ENCODE measurements at regions not wholly inside any gene's neighbourhood (a gene's known extent, or its start where the extent isn't known, plus 50 kb on each side); places are given as distances from the start of the nearest gene placed in this dataset.

DNA sequence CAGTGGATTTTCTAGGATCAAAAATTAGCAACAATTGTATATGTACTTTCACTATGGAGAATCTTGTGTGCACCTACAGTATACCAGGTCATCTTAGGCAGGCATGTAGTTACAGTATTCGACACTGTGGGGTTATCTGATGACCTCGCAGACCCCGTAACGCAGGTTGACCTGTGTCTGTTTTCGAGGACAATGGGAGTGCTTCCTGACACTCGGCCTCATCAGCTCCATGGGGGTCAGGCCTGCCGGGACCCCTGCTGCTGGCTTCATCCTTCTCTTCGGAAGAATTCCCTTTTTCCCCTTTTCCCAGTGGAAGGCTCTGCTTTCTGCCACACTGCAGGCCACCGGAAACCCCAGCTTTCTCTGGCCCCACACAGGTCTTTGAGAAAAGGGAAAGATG, 102.8 kb upstream of the TMEM18 start:
- TF ChIP-seq, protein P1, sequence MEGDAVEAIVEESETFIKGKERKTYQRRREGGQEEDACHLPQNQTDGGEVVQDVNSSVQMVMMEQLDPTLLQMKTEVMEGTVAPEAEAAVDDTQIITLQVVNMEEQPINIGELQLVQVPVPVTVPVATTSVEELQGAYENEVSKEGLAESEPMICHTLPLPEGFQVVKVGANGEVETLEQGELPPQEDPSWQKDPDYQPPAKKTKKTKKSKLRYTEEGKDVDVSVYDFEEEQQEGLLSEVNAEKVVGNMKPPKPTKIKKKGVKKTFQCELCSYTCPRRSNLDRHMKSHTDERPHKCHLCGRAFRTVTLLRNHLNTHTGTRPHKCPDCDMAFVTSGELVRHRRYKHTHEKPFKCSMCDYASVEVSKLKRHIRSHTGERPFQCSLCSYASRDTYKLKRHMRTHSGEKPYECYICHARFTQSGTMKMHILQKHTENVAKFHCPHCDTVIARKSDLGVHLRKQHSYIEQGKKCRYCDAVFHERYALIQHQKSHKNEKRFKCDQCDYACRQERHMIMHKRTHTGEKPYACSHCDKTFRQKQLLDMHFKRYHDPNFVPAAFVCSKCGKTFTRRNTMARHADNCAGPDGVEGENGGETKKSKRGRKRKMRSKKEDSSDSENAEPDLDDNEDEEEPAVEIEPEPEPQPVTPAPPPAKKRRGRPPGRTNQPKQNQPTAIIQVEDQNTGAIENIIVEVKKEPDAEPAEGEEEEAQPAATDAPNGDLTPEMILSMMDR (IDR thresholded peaks at IDR 0.05; ENCODE audit: low read length), result no peak
- TF ChIP-seq EZH2 (optimal IDR thresholded peaks at IDR 0.05; ENCODE audit: low read depth, low read length), result no peak
- TF ChIP-seq EZH2phosphoT487 (IDR thresholded peaks at IDR 0.05; ENCODE audit: low read length), result no peak
- Histone ChIP-seq H3K9me3 (replicated peaks; ENCODE audit: insufficient read depth, low read length) (no peaks in the 10 kb centered on the region), H3K4me3 (ENCODE audit: low read length) (no peak overlapping the region), H3K9ac (ENCODE audit: low read length) (no peak overlapping the region), H3F3A (ENCODE audit: insufficient read depth, low read length) (no peaks in the 10 kb centered on the region), H4K20me1 (ENCODE audit: insufficient read depth, low read length) (no peaks in the 10 kb centered on the region), H3K27ac (ENCODE audit: low read length) (no peak overlapping the region), H3K79me2 (ENCODE audit: low read length) (no peaks in the 10 kb centered on the region), H3K27me3 (replicated peaks; ENCODE audit: insufficient read depth, low read length) (no peaks in the 10 kb centered on the region), H3K4me2 (ENCODE audit: low read depth, low read length) (no peak overlapping the region), H3K4me1 (ENCODE audit: low read length) (no peaks in the 10 kb centered on the region), H3K9me2 (replicated peaks; ENCODE audit: insufficient read depth, low read length) (no peaks in the 10 kb centered on the region), H2AFZ (ENCODE audit: low read length) (no peak overlapping the region), H3K36me3 (replicated peaks; ENCODE audit: insufficient read depth, low read length) (no peaks in the 10 kb centered on the region)
- no peak for DNase-seq

DNA sequence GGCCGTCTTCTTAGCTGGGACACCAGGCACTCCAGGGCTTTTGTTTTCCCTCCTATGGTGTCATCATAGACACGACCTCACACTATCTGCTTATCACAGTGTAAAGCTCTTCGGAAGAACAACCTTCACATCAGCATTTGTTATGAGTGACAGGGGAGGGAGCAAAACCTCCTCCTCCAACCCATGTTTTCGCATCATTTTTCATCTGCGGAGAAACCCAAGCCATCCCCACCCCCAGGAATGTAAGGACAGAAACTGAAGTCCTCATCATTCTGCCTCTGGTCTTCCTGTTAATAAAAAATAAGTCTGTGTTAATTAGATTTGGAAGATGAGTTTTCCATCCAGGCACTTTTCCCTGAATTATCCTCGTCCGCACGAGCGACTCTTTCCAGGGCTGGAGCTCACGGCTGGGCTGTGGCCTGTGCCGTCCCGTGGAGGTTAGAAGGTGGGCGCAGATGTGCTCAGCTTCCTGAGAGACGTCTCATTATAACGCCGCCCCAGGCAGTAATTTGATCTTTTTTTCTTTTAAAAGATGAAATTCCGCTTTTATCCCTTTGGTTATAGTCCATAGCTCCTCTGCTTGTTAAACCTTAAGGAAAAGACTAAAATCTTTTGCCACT, 101.6 kb upstream of the TMEM18 start:
- Histone ChIP-seq H3K27ac (ENCODE audit: low read length) (no peak overlapping the region), H3K27me3 (replicated peaks; ENCODE audit: insufficient read depth, low read length) (no peaks in the 10 kb centered on the region), H3K79me2 (ENCODE audit: low read length) (no peaks in the 10 kb centered on the region)

GRCh38 chr2:777546-777945, 100.3 kb upstream of the TMEM18 start:
- Histone ChIP-seq H3K36me3 (replicated peaks; ENCODE audit: insufficient read depth, low read length) (no peaks in the 10 kb centered on the region), H3K4me3 (ENCODE audit: low read length) (no peak overlapping the region), H3K4me1 (ENCODE audit: low read length) (no peaks in the 10 kb centered on the region), H3K79me2 (ENCODE audit: low read length) (no peaks in the 10 kb centered on the region), H3K27me3 (replicated peaks; ENCODE audit: insufficient read depth, low read length) (no peaks in the 10 kb centered on the region), H3K27ac (ENCODE audit: low read length) (no peak overlapping the region), H3F3A (ENCODE audit: insufficient read depth, low read length) (no peaks in the 10 kb centered on the region), H4K20me1 (ENCODE audit: insufficient read depth, low read length) (no peaks in the 10 kb centered on the region), H3K9me3 (replicated peaks; ENCODE audit: insufficient read depth, low read length) (no peaks in the 10 kb centered on the region), H3K9me2 (replicated peaks; ENCODE audit: insufficient read depth, low read length) (no peaks in the 10 kb centered on the region), H3K9ac (ENCODE audit: low read length) (no peak overlapping the region), H2AFZ (ENCODE audit: low read length) (no peak overlapping the region), H3K4me2 (ENCODE audit: low read depth, low read length) (no peak overlapping the region)
- DNase-seq, result no peak
- TF ChIP-seq, protein P1 (IDR thresholded peaks at IDR 0.05; ENCODE audit: low read length), result no peak
- no peak for TF ChIP-seq EZH2 (optimal IDR thresholded peaks at IDR 0.05; ENCODE audit: low read depth, low read length)
- no peak for TF ChIP-seq EZH2phosphoT487 (IDR thresholded peaks at IDR 0.05; ENCODE audit: low read length)

More for the DNA sequence above, 101.6 kb upstream of the TMEM18 start:
- TF ChIP-seq, protein P1 (IDR thresholded peaks at IDR 0.05; ENCODE audit: low read length), result no peak
- TF ChIP-seq EZH2phosphoT487 (IDR thresholded peaks at IDR 0.05; ENCODE audit: low read length) (no peak), EZH2 (optimal IDR thresholded peaks at IDR 0.05; ENCODE audit: low read depth, low read length) (no peak)
- no peaks in the 10 kb centered on the region for H3F3A ChIP-seq (ENCODE audit: insufficient read depth, low read length)
- no peaks in the 10 kb centered on the region for H4K20me1 ChIP-seq (ENCODE audit: insufficient read depth, low read length)
- H3K4me3 ChIP-seq (ENCODE audit: low read length), result no peak overlapping the region
- no peaks in the 10 kb centered on the region for H3K36me3 ChIP-seq (replicated peaks; ENCODE audit: insufficient read depth, low read length)
- no peaks in the 10 kb centered on the region for H3K9me3 ChIP-seq (replicated peaks; ENCODE audit: insufficient read depth, low read length)
- H3K9ac ChIP-seq (ENCODE audit: low read length), result no peak overlapping the region
- H2AFZ ChIP-seq (ENCODE audit: low read length), result no peak overlapping the region
- no peaks in the 10 kb centered on the region for H3K9me2 ChIP-seq (replicated peaks; ENCODE audit: insufficient read depth, low read length)
- no peak for DNase-seq
- H3K4me2 ChIP-seq (ENCODE audit: low read depth, low read length), result no peak overlapping the region
- no peaks in the 10 kb centered on the region for H3K4me1 ChIP-seq (ENCODE audit: low read length)

Measured in MM.1S (cell line).